Gastroesophageal sphincter (tissue), 4 donors: ENCODE measurements at regions not wholly inside any gene's neighbourhood (a gene's known extent, or its start where the extent isn't known, plus 50 kb on each side); places are given as distances from the start of the nearest gene placed in this dataset.

ENCODE experiments used
- ATAC-seq: fragments of 150-250 bp; one replicate; pipeline ENCODE4 v1.9.1; 2016; ENCODE audit warnings: mild to moderate bottlenecking, moderate library complexity
- H3K27ac ChIP-seq, 4 donors: fragments of 200-600 bp; sonication (generic) in 3 of 4; 1 replicate in 3 of 4; 2 replicates in 1 of 4; pipeline ENCODE4 v1.5.1; 2016 to 2019
- H3K27me3 ChIP-seq: fragments of 200-600 bp; sonication (generic); one replicate; pipeline ENCODE4 v1.5.1; 2019
- H3K36me3 ChIP-seq, 2 donors: fragments of 200-600 bp; sonication (generic); one replicate each; pipeline ENCODE4 v1.5.1; 2019; ENCODE audit warnings: control low read depth in 1 of 2
- H3K4me1 ChIP-seq, 3 donors: fragments of 200-600 bp; sonication (generic); 1 replicate in 2 of 3; 2 replicates in 1 of 3; pipeline ENCODE4 v1.5.1; 2016 to 2019; ENCODE audit warnings: control low read depth in 2 of 3
- H3K4me3 ChIP-seq, 2 donors: fragments of 200-600 bp; sonication (generic); one replicate each; pipeline ENCODE4 v1.5.1; 2019; ENCODE audit warnings: mild to moderate bottlenecking in 1 of 2, moderate library complexity in 1 of 2
- H3K9me3 ChIP-seq, 3 donors: fragments of 200-600 bp; sonication (generic); one replicate each; pipeline ENCODE4 v1.5.1; 2017 to 2019; ENCODE audit warnings: control low read depth in 2 of 3
- EP300 ChIP-seq: sonication (generic); formaldehyde crosslinking; IDR thresholded peaks from one replicate; pipeline ENCODE4 v1.6.1; 2017; ENCODE audit warnings: antibody characterized with exemption, mild to moderate bottlenecking
- POLR2A ChIP-seq, 2 donors: fragments of 450-650 bp; IDR thresholded peaks; one replicate each; pipeline ENCODE4 v1.6.1; 2017; ENCODE audit warnings: antibody characterized with exemption in 2 of 2, mild to moderate bottlenecking in 2 of 2, moderate library complexity in 1 of 2
- POLR2AphosphoS5 ChIP-seq: sonication (generic); formaldehyde crosslinking; IDR thresholded peaks from one replicate; pipeline ENCODE4 v1.6.1; 2017; ENCODE audit warnings: antibody characterized with exemption
- WGBS, 2 donors: methylation state at CpG; one replicate each; pipeline ENCODE4 v1.1.5; 2018; ENCODE audit warnings: low coverage in 1 of 2; 5-methylcytosine and 5-hydroxymethylcytosine counted together
- TF ChIP-seq, protein P1 (sequence below), 4 experiments: fragments of 200-600 bp in 2 of 4; fragments of 450-650 bp in 2 of 4; sonication (generic) in 1 of 4; IDR thresholded peaks; one replicate each; pipeline ENCODE4 v1.5.1; 2017 to 2019; ENCODE audit warnings: antibody characterized with exemption in 4 of 4, mild to moderate bottlenecking in 2 of 4, moderate library complexity in 2 of 4

DNA sequence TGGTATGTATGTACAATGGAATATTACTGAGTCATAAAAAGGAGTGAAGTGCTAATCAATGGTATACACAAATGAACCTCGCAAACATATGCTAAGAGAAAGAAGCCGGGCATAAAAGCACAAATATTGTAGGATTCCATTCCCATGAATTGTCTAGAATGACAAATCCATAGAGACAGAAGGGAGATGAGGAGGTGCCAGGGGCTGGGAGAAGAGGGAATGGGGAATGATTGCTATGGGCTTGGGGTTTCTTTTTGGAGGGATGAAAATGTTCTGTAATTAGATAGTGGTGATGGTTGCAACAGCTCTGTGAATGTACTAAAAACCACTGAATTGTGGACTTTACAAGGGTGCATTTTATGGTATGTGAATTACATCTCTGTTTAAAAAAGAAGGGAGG is 73.5 kb downstream of the GLI2 start:
- H3K36me3 ChIP-seq: peaks cover 0 to 4% of the 10 kb centered on the region in 2 donors
- WGBS, 2 donors: 96 to 100% methylated on average over 2 of the region's 2 CpGs
- no peaks in the 10 kb centered on the region for H3K9me3 ChIP-seq
- H3K27ac ChIP-seq: no peak overlapping the region
- H3K4me3 ChIP-seq: no peak overlapping the region
- ATAC-seq: no peak
- peaks cover 0 to 35% (median 17%) of the 10 kb centered on the region in 3 donors for H3K4me1 ChIP-seq
- no peaks in the 10 kb centered on the region for H3K27me3 ChIP-seq
- TF ChIP-seq POLR2AphosphoS5 (no peak), EP300 (no peak), POLR2A (IDR thresholded peaks at IDR 0.05) (no peak)
- TF ChIP-seq, protein P1, sequence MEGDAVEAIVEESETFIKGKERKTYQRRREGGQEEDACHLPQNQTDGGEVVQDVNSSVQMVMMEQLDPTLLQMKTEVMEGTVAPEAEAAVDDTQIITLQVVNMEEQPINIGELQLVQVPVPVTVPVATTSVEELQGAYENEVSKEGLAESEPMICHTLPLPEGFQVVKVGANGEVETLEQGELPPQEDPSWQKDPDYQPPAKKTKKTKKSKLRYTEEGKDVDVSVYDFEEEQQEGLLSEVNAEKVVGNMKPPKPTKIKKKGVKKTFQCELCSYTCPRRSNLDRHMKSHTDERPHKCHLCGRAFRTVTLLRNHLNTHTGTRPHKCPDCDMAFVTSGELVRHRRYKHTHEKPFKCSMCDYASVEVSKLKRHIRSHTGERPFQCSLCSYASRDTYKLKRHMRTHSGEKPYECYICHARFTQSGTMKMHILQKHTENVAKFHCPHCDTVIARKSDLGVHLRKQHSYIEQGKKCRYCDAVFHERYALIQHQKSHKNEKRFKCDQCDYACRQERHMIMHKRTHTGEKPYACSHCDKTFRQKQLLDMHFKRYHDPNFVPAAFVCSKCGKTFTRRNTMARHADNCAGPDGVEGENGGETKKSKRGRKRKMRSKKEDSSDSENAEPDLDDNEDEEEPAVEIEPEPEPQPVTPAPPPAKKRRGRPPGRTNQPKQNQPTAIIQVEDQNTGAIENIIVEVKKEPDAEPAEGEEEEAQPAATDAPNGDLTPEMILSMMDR (IDR thresholded peaks at IDR 0.05): no peak

- H3K27me3 ChIP-seq: no peaks in the 10 kb centered on the region
- no peak overlapping the region for H3K4me3 ChIP-seq
- ATAC-seq: no peak
- WGBS, 2 donors: 49 to 60% methylated on average over 5 to 6 of the region's 13 CpGs
- H3K27ac ChIP-seq: no peak overlapping the region
- H3K9me3 ChIP-seq: no peaks in the 10 kb centered on the region
- TF ChIP-seq EP300 (no peak), POLR2A (IDR thresholded peaks at IDR 0.05) (no peak), POLR2AphosphoS5 (no peak)
- TF ChIP-seq, protein P1 (IDR thresholded peaks at IDR 0.05): no peak
- peaks cover 0 to 31% (median 17%) of the 10 kb centered on the region in 3 donors for H3K4me1 ChIP-seq
- H3K36me3 ChIP-seq: peaks cover 0 to 4% of the 10 kb centered on the region in 2 donors
Observed at GRCh38 chr2:120809609-120810440, 74.2 kb downstream of the GLI2 start.

GRCh38 chr2:120810639-120811038 is 75.0 kb downstream of the GLI2 start:
- 96 to 100% methylated on average over 3 to 8 of the region's 10 CpGs for WGBS, 2 donors
- ATAC-seq: no peak
- no peaks in the 10 kb centered on the region for H3K27me3 ChIP-seq
- peaks cover 0 to 23% (median 10%) of the 10 kb centered on the region in 3 donors for H3K4me1 ChIP-seq
- no peaks in the 10 kb centered on the region for H3K9me3 ChIP-seq
- H3K27ac ChIP-seq: no peak overlapping the region
- H3K36me3 ChIP-seq: peaks cover 0 to 4% of the 10 kb centered on the region in 2 donors
- TF ChIP-seq, protein P1 (IDR thresholded peaks at IDR 0.05): no peak
- TF ChIP-seq EP300 (no peak), POLR2AphosphoS5 (no peak), POLR2A (IDR thresholded peaks at IDR 0.05) (no peak)
- no peak overlapping the region for H3K4me3 ChIP-seq

DNA sequence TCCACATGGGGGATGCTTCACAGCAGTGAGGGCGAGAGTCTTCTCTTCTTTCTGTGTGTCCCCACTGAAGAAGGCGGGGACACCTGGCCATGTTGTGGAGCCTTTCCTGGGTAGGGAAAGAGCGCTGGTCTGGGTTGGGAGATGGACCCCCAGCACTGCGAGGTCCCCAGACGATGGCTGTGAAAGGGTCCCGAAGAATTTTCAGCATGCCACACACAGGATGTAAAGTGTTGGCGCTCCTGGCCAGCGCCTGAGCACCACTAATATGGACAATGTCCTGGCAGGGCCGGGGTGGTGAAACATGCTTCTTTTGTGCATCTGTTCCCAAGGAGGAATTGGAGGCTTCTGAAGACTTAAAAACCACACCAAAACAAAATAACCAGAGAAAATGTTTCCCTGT is 77.2 kb downstream of the GLI2 start:
- ATAC-seq: no peak
- Histone ChIP-seq H3K4me1 (peaks cover 0 to 7% (median under 1%) of the 10 kb centered on the region in 3 donors), H3K4me3 (no peak overlapping the region), H3K27ac (no peak overlapping the region), H3K27me3 (no peaks in the 10 kb centered on the region), H3K36me3 (peaks cover 0 to 4% of the 10 kb centered on the region in 2 donors), H3K9me3 (no peaks in the 10 kb centered on the region)
- 100% methylated on average over 2 of the region's 9 CpGs; no CpG with 5 or more reads in 1 of the 2 donors for WGBS, 2 donors
- TF ChIP-seq, protein P1 (IDR thresholded peaks at IDR 0.05): no peak
- no peak for TF ChIP-seq EP300
- TF ChIP-seq POLR2AphosphoS5: no peak
- TF ChIP-seq POLR2A (IDR thresholded peaks at IDR 0.05): no peak

DNA sequence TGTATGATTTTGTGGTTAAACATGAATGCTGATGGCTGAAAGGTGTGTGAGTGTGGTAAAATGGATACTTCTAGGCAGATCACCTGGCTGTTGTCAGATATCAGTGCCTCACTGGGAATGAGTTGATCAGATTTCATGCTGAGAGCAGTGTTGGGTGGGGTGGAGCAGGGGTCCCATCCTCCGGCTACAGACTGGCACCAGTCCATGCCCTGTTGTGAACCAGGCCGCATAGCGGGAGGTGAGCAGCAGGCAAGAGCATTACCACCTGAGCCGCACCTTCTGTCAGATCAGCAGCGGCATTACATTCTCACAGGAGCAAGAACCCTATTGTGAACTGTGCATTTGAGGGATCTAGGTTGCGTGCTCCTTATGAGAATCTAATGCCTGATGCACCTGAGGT is 78.7 kb downstream of the GLI2 start:
- no peak overlapping the region for H3K4me3 ChIP-seq
- no peak for ATAC-seq
- no CpG with 5 or more reads among the region's 6 CpGs for WGBS, 2 donors
- H3K9me3 ChIP-seq: no peaks in the 10 kb centered on the region
- TF ChIP-seq EP300: no peak
- no peaks in the 10 kb centered on the region for H3K27me3 ChIP-seq
- H3K27ac ChIP-seq: no peak overlapping the region
- peaks cover 0 to 4% of the 10 kb centered on the region in 2 donors for H3K36me3 ChIP-seq
- peaks cover 0 to 20% (median 11%) of the 10 kb centered on the region in 3 donors for H3K4me1 ChIP-seq
